Lung (tissue), 11 donors: ENCODE measurements at regions not wholly inside any gene's neighbourhood (a gene's known extent, or its start where the extent isn't known, plus 50 kb on each side); places are given as distances from the start of the nearest gene placed in this dataset.

Experiments used
- ATAC-seq: fragments of 200-7000 bp; cut with Tn5 transposase; one replicate; pipeline ENCODE4 v1.9.1; 2020; ENCODE audit warnings: moderate number of reproducible peaks; ENCODE audit not compliant: insufficient read depth, low FRiP score
- DNase-seq, 3 donors: peaks; one replicate each; pipeline ENCODE4 v3.0.0-alpha.2; 2013 to 2017
- H3K27ac ChIP-seq, 2 donors: one replicate each; pipeline ENCODE4 v1.5.1; 2013; ENCODE audit warnings: mild to moderate bottlenecking in 2 of 2, moderate library complexity in 2 of 2, control low read depth in 1 of 2, inconsistent platforms in 1 of 2, low read depth in 1 of 2, low read length in 1 of 2
- H3K27me3 ChIP-seq, 3 donors: one replicate each; pipeline ENCODE4 v1.5.1; 2013; ENCODE audit warnings: low read length in 2 of 3; ENCODE audit not compliant: control insufficient read depth in 3 of 3, insufficient read depth in 3 of 3
- H3K36me3 ChIP-seq, 4 donors: one replicate each; pipeline ENCODE4 v1.5.1; 2013; ENCODE audit warnings: low read length in 4 of 4, mild to moderate bottlenecking in 1 of 4, moderate library complexity in 1 of 4; ENCODE audit not compliant: control insufficient read depth in 4 of 4, insufficient read depth in 4 of 4
- H3K4me1 ChIP-seq, 5 donors: one replicate each; pipeline ENCODE4 v1.5.1; 2013; ENCODE audit warnings: low read length in 5 of 5, mild to moderate bottlenecking in 2 of 5, moderate library complexity in 1 of 5; ENCODE audit not compliant: control insufficient read depth in 5 of 5, insufficient read depth in 5 of 5
- H3K4me3 ChIP-seq: one replicate; pipeline ENCODE4 v1.5.1; 2013; ENCODE audit warnings: mild to moderate bottlenecking, control low read depth, moderate library complexity
- H3K9ac ChIP-seq, 2 donors: one replicate each; pipeline ENCODE4 v1.5.1; 2013; ENCODE audit warnings: low read length in 2 of 2, control low read depth in 1 of 2; ENCODE audit not compliant: insufficient read depth in 1 of 2
- H3K9me3 ChIP-seq, 4 donors: one replicate each; pipeline ENCODE4 v1.5.1; 2013; ENCODE audit warnings: low read length in 3 of 4, mild to moderate bottlenecking in 1 of 4, moderate library complexity in 1 of 4; ENCODE audit not compliant: control insufficient read depth in 4 of 4, insufficient read depth in 3 of 4
- CTCF ChIP-seq: IDR thresholded peaks from 2 replicates; pipeline ENCODE4 v1.5.1; 2012; ENCODE audit warnings: mild to moderate bottlenecking; ENCODE audit errors: control extremely low read depth, extremely low read depth
- WGBS, 2 donors: extraction: QIAGEN DNeasy Blood & Tissue Kit; methylation state at CpG; one replicate each; pipeline ENCODE4 v1.1.7; 2013; 5-methylcytosine and 5-hydroxymethylcytosine counted together
- donor health status: control.
- donor health status: control.
- donor health status: Bipolar disorder and iron deficiency.
- donor health status: healthy.
- donor health status: DM: yes; HTN: yes; CAD: no.

DNA sequence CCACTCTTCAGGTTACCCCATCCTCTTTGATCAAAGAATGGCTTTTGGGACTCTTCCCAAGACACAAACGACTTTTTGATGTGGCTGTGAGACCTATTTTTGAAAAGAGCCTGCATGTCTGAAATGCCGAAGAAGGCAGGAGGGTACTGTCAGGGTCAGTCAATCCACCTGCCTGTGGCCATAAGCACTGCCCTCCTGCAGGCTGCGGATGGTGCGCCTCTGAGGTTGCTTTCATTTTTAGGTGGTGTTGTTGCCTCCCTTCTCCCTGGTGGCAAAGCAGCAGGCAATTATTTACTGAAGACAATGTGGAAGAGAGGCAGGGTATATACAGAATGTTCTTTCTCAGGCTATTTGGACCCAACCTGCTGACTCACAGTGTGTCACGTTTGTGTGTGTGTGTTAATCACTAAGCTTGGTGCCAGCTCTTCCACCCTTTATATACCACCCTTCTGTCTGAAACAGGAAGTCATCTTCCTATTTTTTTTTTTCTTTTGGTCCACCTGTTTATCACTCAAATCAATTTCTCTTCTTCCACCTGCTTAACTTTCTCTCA lies 1421.2 kb upstream of the CELF2 start:
- H3K9ac ChIP-seq, result no peak overlapping the region
- no peak overlapping the region for H3K27ac ChIP-seq
- H3K9me3 ChIP-seq, result no peaks in the 10 kb centered on the region
- no peaks in the 10 kb centered on the region for H3K4me1 ChIP-seq
- no peak for TF ChIP-seq CTCF
- H3K36me3 ChIP-seq, result no peaks in the 10 kb centered on the region
- WGBS, 2 donors, result 74 to 77% methylated on average over 5 of the region's 5 CpGs
- ATAC-seq (no peak), DNase-seq (no peak)
- no peak overlapping the region for H3K4me3 ChIP-seq
- H3K27me3 ChIP-seq, result no peaks in the 10 kb centered on the region

GRCh38 chr10:9602998-9603397 lies 1414.7 kb upstream of the CELF2 start:
- whole genome bisulfite sequencing, 2 donors, result 30 to 41% methylated on average over 9 of the region's 9 CpGs
- H3K4me1 ChIP-seq, result peaks cover 0 to under 1% (median 0%) of the 10 kb centered on the region in 5 donors
- no peaks in the 10 kb centered on the region for H3K9me3 ChIP-seq
- no peaks in the 10 kb centered on the region for H3K27me3 ChIP-seq
- H3K9ac ChIP-seq, result no peak overlapping the region
- no peaks in the 10 kb centered on the region for H3K36me3 ChIP-seq
- no peak for ATAC-seq
- DNase-seq, result no peak
- H3K27ac ChIP-seq, result no peak overlapping the region
- no peak for TF ChIP-seq CTCF
- no peak overlapping the region for H3K4me3 ChIP-seq

DNA sequence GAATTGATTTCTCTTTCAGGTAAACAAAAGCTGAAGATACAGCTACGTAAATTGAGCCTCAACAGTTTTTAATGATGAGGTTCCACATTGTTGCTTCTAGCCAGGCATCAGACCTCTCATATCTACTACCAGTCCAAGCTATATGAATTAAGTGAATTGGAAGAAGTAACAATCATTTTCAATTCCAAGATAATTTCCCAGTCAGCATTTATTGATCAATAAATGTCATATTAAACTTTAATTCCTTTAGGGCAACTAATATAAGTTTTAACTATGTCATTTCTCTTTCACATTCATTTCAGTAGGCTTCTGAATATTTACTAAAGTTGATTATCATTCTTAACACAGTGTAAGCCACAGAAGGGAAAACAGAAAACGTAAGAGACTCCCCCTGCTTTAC lies 1413.7 kb upstream of the CELF2 start:
- no peak for TF ChIP-seq CTCF
- H3K4me1 ChIP-seq, result peaks cover 0 to 5% (median 0%) of the 10 kb centered on the region in 5 donors
- no peaks in the 10 kb centered on the region for H3K9me3 ChIP-seq
- ATAC-seq (no peak), DNase-seq (no peak)
- no peak overlapping the region for H3K4me3 ChIP-seq
- no peaks in the 10 kb centered on the region for H3K27me3 ChIP-seq
- H3K27ac ChIP-seq, result no peak overlapping the region
- 82 to 89% methylated on average over 2 of the region's 2 CpGs for WGBS, 2 donors
- H3K36me3 ChIP-seq, result no peaks in the 10 kb centered on the region
- H3K9ac ChIP-seq, result no peak overlapping the region

DNA sequence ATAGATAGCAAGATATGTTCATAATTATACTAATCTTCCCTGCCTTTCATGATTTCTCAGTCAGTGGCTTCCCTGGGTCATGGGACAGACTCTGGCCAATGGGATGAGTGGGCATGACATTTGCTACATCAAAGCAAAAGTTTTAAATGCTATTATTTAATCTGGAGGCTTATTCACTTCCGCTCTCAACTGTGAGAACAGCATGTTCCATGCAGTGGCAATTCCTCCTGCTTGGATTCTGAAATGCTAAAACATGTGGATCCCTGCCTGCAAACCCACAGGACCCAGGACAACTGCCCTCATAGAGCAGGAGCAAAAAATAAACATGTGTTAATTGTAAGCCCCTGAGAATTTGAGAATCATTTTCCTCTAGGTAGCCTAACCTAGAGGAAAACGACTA lies 1412.4 kb upstream of the CELF2 start:
- ATAC-seq, result no peak
- H3K27ac ChIP-seq, result no peak overlapping the region
- H3K9me3 ChIP-seq, result no peaks in the 10 kb centered on the region
- peaks cover 0 to 5% (median 0%) of the 10 kb centered on the region in 5 donors for H3K4me1 ChIP-seq
- no peak overlapping the region for H3K9ac ChIP-seq
- no peaks in the 10 kb centered on the region for H3K27me3 ChIP-seq
- TF ChIP-seq CTCF, result no peak
- no peak for DNase-seq
- H3K36me3 ChIP-seq, result no peaks in the 10 kb centered on the region
- H3K4me3 ChIP-seq, result no peak overlapping the region
- 69 to 81% methylated on average over 2 of the region's 2 CpGs for WGBS, 2 donors
